GM12891 (cell line): ENCODE measurements at regions not wholly inside any gene's neighbourhood (a gene's known extent, or its start where the extent isn't known, plus 50 kb on each side); places are given as distances from the start of the nearest gene placed in this dataset.

Experiments used
- POLR2A ChIP-seq: IDR thresholded peaks from 2 replicates; pipeline ENCODE4 v1.6.1; 2011; ENCODE audit warnings: low read depth, low read length, control low read depth
- POLR2AphosphoS5 ChIP-seq: IDR thresholded peaks from 2 replicates; pipeline ENCODE4 v1.6.1; 2011; ENCODE audit warnings: low read depth, low read length, control low read depth
- POU2F2 ChIP-seq: IDR thresholded peaks from 2 replicates; pipeline ENCODE4 v1.6.1; 2011; ENCODE audit warnings: low read depth, mild to moderate bottlenecking, control low read depth, low read length, moderate library complexity
- SPI1 ChIP-seq: IDR thresholded peaks from 2 replicates; pipeline ENCODE4 v1.6.1; 2011; ENCODE audit warnings: low read depth, low read length, control low read depth
- TAF1 ChIP-seq: IDR thresholded peaks from 2 replicates; pipeline ENCODE4 v1.6.1; 2011; ENCODE audit warnings: low read depth, low read length, control low read depth

- TF ChIP-seq TAF1 (no peak), POLR2A (no peak), POLR2AphosphoS5 (no peak), SPI1 (no peak), POU2F2 (no peak)
Observed at GRCh38 chr3:10602271-10602670, 96.9 kb upstream of the ATP2B2 start.
